ENCODE measurements at regions not wholly inside any gene's neighbourhood (a gene's known extent, or its start where the extent isn't known, plus 50 kb on each side); places are given as distances from the start of the nearest gene placed in this dataset.
"Not testable (repeated sequence)": the region's sequence is repeated elsewhere in the genome, so short reads cannot be mapped to it uniquely, and the experiment has no call there.

- BruUV-seq (replicated peaks); in situ Hi-C loops (cut with HindIII; ENCODE audit: extremely low pct_ligation_motif_present, low pct_unique_long_range_greater_than_20kb); H3K27me3 ChIP-seq (ENCODE audit: control insufficient read depth in 1 of 2, insufficient read depth in 2 of 2, low read length in 2 of 2); H4K20me1 ChIP-seq (ENCODE audit: insufficient read depth, low read length); H3K27ac ChIP-seq (ENCODE audit: extremely low read length, insufficient read depth, low read length); H3K79me2 ChIP-seq (ENCODE audit: insufficient read depth, low read length); H3K4me1 ChIP-seq (ENCODE audit: insufficient read depth, low read length); DNase-seq (ENCODE audit: low spot score); H3K4me3 ChIP-seq (replicated peaks in 1 of 3; ENCODE audit: insufficient read depth in 1 of 3, low read depth in 2 of 3, low read length in 3 of 3); H2AFZ ChIP-seq (ENCODE audit: low read length); ATAC-seq; POLR2A ChIA-PET; H3K36me3 ChIP-seq (replicated peaks in 1 of 2; ENCODE audit: control insufficient read depth in 1 of 2, insufficient read depth in 2 of 2, low read length in 2 of 2); H3K9me3 ChIP-seq (ENCODE audit: low read length); H3K9ac ChIP-seq (ENCODE audit: insufficient read depth, low read depth, low read length); H3K4me2 ChIP-seq (ENCODE audit: low read depth, low read length); CTCF ChIA-PET (ENCODE audit: low intra/inter-chr PET ratio, low total read pairs); FAIRE-seq; intact Hi-C loops (cut with micrococcal nuclease; ENCODE audit: unreplicated experiment): not testable (repeated sequence)
- WGBS (ENCODE audit: low lambda C conversion rate), result 0% methylated on average over 3 of the region's 3 CpGs
Measured at GRCh38 chr16:66019502-66019901, 347.0 kb upstream of the CDH5 start.

GRCh38 chr16:66014221-66014620 is 352.3 kb upstream of the CDH5 start:
- FAIRE-seq (no peak), DNase-seq (ENCODE audit: low spot score) (no peak), ATAC-seq (no peak)
- Histone ChIP-seq H3K36me3 (replicated peaks in 1 of 2; ENCODE audit: control insufficient read depth in 1 of 2, insufficient read depth in 2 of 2, low read length in 2 of 2) (no peaks in the 10 kb centered on the region), H3K4me3 (replicated peaks in 1 of 3; ENCODE audit: insufficient read depth in 1 of 3, low read depth in 2 of 3, low read length in 3 of 3) (no peak overlapping the region), H4K20me1 (ENCODE audit: insufficient read depth, low read length) (no peaks in the 10 kb centered on the region), H3K4me2 (ENCODE audit: low read depth, low read length) (no peak overlapping the region), H3K4me1 (ENCODE audit: insufficient read depth, low read length) (no peaks in the 10 kb centered on the region), H3K27me3 (ENCODE audit: control insufficient read depth in 1 of 2, insufficient read depth in 2 of 2, low read length in 2 of 2) (peaks cover 2% of the 10 kb centered on the region in 2 experiments; a peak in 3 of 5 replicates), H3K9me3 (ENCODE audit: low read length) (no peaks in the 10 kb centered on the region), H2AFZ (ENCODE audit: low read length) (no peak overlapping the region), H3K9ac (ENCODE audit: insufficient read depth, low read depth, low read length) (no peak overlapping the region), H3K27ac (ENCODE audit: extremely low read length, insufficient read depth, low read length) (no peak overlapping the region), H3K79me2 (ENCODE audit: insufficient read depth, low read length) (no peaks in the 10 kb centered on the region)
- BruUV-seq (replicated peaks), result no TSS peak
- intact Hi-C loops (cut with micrococcal nuclease; ENCODE audit: unreplicated experiment), result no loop called here
- ChIA-PET POLR2A (no interaction called here), CTCF (ENCODE audit: low intra/inter-chr PET ratio, low total read pairs) (no interaction called here)
- in situ Hi-C loops (cut with HindIII; ENCODE audit: extremely low pct_ligation_motif_present, low pct_unique_long_range_greater_than_20kb), result no loop called here
- WGBS (ENCODE audit: low lambda C conversion rate), result 0% methylated on average over 2 of the region's 2 CpGs
- TF ChIP-seq SETDB1 (CRISPR knock-in tag; IDR thresholded peaks at IDR 0.05; ENCODE audit: borderline replicate concordance) (no peak), FOSL2 (CRISPR knock-in tag; IDR thresholded peaks at IDR 0.05) (no peak), SNAPC2 (CRISPR knock-in tag; IDR thresholded peaks at IDR 0.05) (no peak), RAD51 (IDR thresholded peaks at IDR 0.05; ENCODE audit: borderline replicate concordance) (no peak), STAG1 (CRISPR knock-in tag; IDR thresholded peaks at IDR 0.05) (no peak), THAP8 (CRISPR knock-in tag; IDR thresholded peaks at IDR 0.05; ENCODE audit: borderline replicate concordance) (no peak)
- TF ChIP-seq, protein P1, sequence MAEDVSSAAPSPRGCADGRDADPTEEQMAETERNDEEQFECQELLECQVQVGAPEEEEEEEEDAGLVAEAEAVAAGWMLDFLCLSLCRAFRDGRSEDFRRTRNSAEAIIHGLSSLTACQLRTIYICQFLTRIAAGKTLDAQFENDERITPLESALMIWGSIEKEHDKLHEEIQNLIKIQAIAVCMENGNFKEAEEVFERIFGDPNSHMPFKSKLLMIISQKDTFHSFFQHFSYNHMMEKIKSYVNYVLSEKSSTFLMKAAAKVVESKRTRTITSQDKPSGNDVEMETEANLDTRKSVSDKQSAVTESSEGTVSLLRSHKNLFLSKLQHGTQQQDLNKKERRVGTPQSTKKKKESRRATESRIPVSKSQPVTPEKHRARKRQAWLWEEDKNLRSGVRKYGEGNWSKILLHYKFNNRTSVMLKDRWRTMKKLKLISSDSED (CRISPR knock-in tag; IDR thresholded peaks at IDR 0.05), result no peak
- TF ChIP-seq, protein P2, sequence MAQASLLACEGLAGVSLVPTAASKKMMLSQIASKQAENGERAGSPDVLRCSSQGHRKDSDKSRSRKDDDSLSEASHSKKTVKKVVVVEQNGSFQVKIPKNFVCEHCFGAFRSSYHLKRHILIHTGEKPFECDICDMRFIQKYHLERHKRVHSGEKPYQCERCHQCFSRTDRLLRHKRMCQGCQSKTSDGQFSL (CRISPR knock-in tag; IDR thresholded peaks at IDR 0.05), result no peak
- TF ChIP-seq, protein P3, sequence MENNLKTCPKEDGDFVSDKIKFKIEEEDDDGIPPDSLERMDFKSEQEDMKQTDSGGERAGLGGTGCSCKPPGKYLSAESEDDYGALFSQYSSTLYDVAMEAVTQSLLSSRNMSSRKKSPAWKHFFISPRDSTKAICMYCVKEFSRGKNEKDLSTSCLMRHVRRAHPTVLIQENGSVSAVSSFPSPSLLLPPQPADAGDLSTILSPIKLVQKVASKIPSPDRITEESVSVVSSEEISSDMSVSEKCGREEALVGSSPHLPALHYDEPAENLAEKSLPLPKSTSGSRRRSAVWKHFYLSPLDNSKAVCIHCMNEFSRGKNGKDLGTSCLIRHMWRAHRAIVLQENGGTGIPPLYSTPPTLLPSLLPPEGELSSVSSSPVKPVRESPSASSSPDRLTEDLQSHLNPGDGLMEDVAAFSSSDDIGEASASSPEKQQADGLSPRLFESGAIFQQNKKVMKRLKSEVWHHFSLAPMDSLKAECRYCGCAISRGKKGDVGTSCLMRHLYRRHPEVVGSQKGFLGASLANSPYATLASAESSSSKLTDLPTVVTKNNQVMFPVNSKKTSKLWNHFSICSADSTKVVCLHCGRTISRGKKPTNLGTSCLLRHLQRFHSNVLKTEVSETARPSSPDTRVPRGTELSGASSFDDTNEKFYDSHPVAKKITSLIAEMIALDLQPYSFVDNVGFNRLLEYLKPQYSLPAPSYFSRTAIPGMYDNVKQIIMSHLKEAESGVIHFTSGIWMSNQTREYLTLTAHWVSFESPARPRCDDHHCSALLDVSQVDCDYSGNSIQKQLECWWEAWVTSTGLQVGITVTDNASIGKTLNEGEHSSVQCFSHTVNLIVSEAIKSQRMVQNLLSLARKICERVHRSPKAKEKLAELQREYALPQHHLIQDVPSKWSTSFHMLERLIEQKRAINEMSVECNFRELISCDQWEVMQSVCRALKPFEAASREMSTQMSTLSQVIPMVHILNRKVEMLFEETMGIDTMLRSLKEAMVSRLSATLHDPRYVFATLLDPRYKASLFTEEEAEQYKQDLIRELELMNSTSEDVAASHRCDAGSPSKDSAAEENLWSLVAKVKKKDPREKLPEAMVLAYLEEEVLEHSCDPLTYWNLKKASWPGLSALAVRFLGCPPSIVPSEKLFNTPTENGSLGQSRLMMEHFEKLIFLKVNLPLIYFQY (CRISPR knock-in tag; IDR thresholded peaks at IDR 0.05; ENCODE audit: borderline replicate concordance), result no peak
